ENCODE measurements at regions not wholly inside any gene's neighbourhood (a gene's known extent, or its start where the extent isn't known, plus 50 kb on each side); places are given as distances from the start of the nearest gene placed in this dataset.
A peak's percentile ranks its signal among the peaks of the same experiment; 100 is the strongest.

DNA sequence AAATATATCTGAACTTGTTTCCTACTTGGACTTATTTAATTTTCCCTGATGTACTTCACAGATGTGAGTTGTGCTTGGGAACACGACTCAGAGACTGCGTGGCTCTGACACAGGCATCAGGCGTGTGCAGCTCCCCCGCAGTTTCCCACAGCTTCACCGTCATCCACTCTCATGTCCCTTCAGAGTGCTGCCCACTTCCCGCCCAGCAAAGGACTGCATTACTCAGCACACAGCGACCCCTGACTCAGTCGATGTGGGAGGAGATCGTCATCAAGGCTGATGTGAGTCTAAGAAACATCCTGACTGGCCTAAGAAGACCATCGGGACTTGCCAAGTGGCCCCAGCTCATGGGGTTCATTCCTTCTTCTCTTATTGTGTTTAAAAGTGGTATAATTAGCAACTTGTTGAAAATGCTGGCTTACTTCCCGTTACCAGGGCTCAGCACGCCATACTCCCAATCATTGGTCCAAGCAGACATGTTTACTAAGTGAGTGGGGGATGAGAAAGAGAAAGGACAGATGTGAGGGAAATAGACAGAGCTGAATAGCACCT is 539.4 kb upstream of the JARID2 start:
- no peak overlapping the region for H3K9ac ChIP-seq (ENCODE audit: insufficient read depth in 1 of 2, low read length in 2 of 2)
- 66 to 83% methylated on average over 12 of the region's 12 CpGs for WGBS, 2 donors

DNA sequence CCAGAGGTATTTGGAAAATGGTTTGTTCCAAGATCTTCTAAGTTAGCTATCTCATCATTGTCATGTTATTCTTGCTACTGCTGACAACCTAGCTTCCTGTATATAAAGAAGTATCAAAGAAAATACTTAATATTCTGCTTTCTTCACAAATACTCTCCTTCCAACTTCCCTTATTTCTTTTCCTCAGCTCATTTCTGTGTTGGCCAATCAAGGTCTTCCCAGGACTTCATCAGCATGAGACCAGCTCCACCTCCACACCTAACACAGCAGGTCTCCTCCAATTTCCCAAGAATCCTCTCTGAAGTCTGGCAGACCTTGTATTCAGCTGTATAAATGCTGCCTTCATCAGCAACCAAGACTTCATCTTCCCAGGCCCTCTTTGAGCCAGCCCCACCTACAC is 538.6 kb upstream of the JARID2 start:
- Histone ChIP-seq H3K4me3 (no peak overlapping the region), H3K36me3 (ENCODE audit: control insufficient read depth in 4 of 4, insufficient read depth in 4 of 4, low read length in 4 of 4) (no peaks in the 10 kb centered on the region), H3K27me3 (ENCODE audit: control insufficient read depth in 3 of 3, insufficient read depth in 3 of 3, low read length in 2 of 3) (no peaks in the 10 kb centered on the region), H3K9ac (ENCODE audit: insufficient read depth in 1 of 2, low read length in 2 of 2) (no peak overlapping the region), H3K9me3 (ENCODE audit: control insufficient read depth in 4 of 4, insufficient read depth in 3 of 4, low read length in 3 of 4) (peaks cover 0 to 2% (median 0%) of the 10 kb centered on the region in 4 donors), H3K4me1 (ENCODE audit: control insufficient read depth in 5 of 5, insufficient read depth in 5 of 5, low read length in 5 of 5) (peaks cover 0 to 11% (median 5%) of the 10 kb centered on the region in 5 donors), H3K27ac (ENCODE audit: low read depth in 1 of 2, low read length in 1 of 2) (no peak overlapping the region)
- no peak for ATAC-seq (ENCODE audit: insufficient read depth, low FRiP score)
- TF ChIP-seq, protein P1, sequence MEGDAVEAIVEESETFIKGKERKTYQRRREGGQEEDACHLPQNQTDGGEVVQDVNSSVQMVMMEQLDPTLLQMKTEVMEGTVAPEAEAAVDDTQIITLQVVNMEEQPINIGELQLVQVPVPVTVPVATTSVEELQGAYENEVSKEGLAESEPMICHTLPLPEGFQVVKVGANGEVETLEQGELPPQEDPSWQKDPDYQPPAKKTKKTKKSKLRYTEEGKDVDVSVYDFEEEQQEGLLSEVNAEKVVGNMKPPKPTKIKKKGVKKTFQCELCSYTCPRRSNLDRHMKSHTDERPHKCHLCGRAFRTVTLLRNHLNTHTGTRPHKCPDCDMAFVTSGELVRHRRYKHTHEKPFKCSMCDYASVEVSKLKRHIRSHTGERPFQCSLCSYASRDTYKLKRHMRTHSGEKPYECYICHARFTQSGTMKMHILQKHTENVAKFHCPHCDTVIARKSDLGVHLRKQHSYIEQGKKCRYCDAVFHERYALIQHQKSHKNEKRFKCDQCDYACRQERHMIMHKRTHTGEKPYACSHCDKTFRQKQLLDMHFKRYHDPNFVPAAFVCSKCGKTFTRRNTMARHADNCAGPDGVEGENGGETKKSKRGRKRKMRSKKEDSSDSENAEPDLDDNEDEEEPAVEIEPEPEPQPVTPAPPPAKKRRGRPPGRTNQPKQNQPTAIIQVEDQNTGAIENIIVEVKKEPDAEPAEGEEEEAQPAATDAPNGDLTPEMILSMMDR (IDR thresholded peaks at IDR 0.05; ENCODE audit: control extremely low read depth, extremely low read depth), result no peak
- no peak for DNase-seq

More for the DNA sequence above, 539.4 kb upstream of the JARID2 start:
- DNase-seq (no peak), ATAC-seq (ENCODE audit: insufficient read depth, low FRiP score) (peak; percentile 62)
- Histone ChIP-seq H3K4me1 (ENCODE audit: control insufficient read depth in 5 of 5, insufficient read depth in 5 of 5, low read length in 5 of 5) (peaks cover 0 to 11% (median 5%) of the 10 kb centered on the region in 5 donors), H3K27me3 (ENCODE audit: control insufficient read depth in 3 of 3, insufficient read depth in 3 of 3, low read length in 2 of 3) (no peaks in the 10 kb centered on the region), H3K27ac (ENCODE audit: low read depth in 1 of 2, low read length in 1 of 2) (peak overlapping the region in 1 of 2 donors; percentile 42), H3K9me3 (ENCODE audit: control insufficient read depth in 4 of 4, insufficient read depth in 3 of 4, low read length in 3 of 4) (peaks cover 0 to 2% (median 0%) of the 10 kb centered on the region in 4 donors), H3K4me3 (no peak overlapping the region), H3K36me3 (ENCODE audit: control insufficient read depth in 4 of 4, insufficient read depth in 4 of 4, low read length in 4 of 4) (no peaks in the 10 kb centered on the region)
- TF ChIP-seq, protein P1 (IDR thresholded peaks at IDR 0.05; ENCODE audit: control extremely low read depth, extremely low read depth), result no peak

DNA sequence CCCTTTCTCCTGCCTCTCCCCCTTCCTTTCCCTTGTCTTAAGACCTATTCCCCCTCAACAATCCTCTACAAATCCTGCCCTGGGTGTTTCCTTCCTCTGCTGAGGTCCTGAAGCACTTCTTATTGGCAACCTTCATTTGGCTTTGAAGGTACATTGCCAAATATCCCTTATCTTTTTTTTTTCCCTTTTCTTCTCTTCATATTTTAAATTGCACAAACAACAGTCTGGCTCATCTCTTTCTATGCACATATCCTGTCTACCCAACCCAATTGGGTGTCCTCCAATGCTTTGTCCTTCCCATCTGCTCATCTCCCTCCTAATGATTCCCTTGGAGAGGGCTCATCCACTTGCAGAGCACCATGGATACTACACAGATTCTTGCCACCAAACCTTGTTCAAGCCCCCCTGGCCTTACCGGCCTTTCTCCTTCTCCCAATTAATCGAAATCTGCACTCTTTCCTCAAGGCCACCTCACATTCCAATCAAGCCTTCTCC is 537.9 kb upstream of the JARID2 start:
- Histone ChIP-seq H3K27me3 (ENCODE audit: control insufficient read depth in 3 of 3, insufficient read depth in 3 of 3, low read length in 2 of 3) (no peaks in the 10 kb centered on the region), H3K36me3 (ENCODE audit: control insufficient read depth in 4 of 4, insufficient read depth in 4 of 4, low read length in 4 of 4) (no peaks in the 10 kb centered on the region), H3K4me1 (ENCODE audit: control insufficient read depth in 5 of 5, insufficient read depth in 5 of 5, low read length in 5 of 5) (peaks cover 0 to 15% (median 5%) of the 10 kb centered on the region in 5 donors), H3K27ac (ENCODE audit: low read depth in 1 of 2, low read length in 1 of 2) (no peak overlapping the region), H3K9ac (ENCODE audit: insufficient read depth in 1 of 2, low read length in 2 of 2) (no peak overlapping the region), H3K4me3 (no peak overlapping the region), H3K9me3 (ENCODE audit: control insufficient read depth in 4 of 4, insufficient read depth in 3 of 4, low read length in 3 of 4) (peaks cover 0 to 2% (median 0%) of the 10 kb centered on the region in 4 donors)
- no peak for ATAC-seq (ENCODE audit: insufficient read depth, low FRiP score)
- no peak for DNase-seq
- 92 to 99% methylated on average over 2 of the region's 2 CpGs for WGBS, 2 donors
- TF ChIP-seq, protein P1 (IDR thresholded peaks at IDR 0.05; ENCODE audit: control extremely low read depth, extremely low read depth), result no peak
